ENCODE measurements at regions not wholly inside any gene's neighbourhood (a gene's known extent, or its start where the extent isn't known, plus 50 kb on each side); places are given as distances from the start of the nearest gene placed in this dataset.

DNA sequence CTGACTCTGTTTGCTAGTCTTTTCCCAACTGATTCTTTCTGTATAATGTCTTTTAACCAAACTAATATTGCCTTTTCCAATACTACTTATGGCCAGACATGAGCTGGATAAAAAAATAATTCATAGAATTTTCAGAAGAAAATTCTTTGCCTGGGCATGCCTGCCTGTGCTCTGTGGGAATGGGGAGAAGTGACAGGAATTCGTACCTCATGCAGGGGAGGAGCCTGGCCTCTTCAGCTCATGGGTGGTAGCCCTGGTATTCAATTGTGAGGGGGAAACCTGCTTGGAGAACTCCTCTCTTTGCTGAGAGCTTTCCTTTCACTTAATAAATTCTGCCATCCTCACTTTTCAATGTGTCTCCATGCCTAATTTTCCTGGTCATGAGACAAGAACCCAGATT lies 928.8 kb downstream of the FAM181B start:
- BruUV-seq (replicated peaks): no TSS peak
- no peaks in the 10 kb centered on the region for H3K9me3 ChIP-seq (ENCODE audit: control insufficient read depth, insufficient read depth, low read depth, low read length)
- TF ChIP-seq SIN3A (IDR thresholded peaks at IDR 0.05; ENCODE audit: borderline replicate concordance, insufficient read depth, low read depth, low read length) (no peak), POLR2AphosphoS5 (IDR thresholded peaks at IDR 0.05; ENCODE audit: low read depth, low read length) (no peak), TCF7L2 (IDR thresholded peaks at IDR 0.05; ENCODE audit: low read depth, low read length) (no peak)
- TF ChIP-seq, protein P1, sequence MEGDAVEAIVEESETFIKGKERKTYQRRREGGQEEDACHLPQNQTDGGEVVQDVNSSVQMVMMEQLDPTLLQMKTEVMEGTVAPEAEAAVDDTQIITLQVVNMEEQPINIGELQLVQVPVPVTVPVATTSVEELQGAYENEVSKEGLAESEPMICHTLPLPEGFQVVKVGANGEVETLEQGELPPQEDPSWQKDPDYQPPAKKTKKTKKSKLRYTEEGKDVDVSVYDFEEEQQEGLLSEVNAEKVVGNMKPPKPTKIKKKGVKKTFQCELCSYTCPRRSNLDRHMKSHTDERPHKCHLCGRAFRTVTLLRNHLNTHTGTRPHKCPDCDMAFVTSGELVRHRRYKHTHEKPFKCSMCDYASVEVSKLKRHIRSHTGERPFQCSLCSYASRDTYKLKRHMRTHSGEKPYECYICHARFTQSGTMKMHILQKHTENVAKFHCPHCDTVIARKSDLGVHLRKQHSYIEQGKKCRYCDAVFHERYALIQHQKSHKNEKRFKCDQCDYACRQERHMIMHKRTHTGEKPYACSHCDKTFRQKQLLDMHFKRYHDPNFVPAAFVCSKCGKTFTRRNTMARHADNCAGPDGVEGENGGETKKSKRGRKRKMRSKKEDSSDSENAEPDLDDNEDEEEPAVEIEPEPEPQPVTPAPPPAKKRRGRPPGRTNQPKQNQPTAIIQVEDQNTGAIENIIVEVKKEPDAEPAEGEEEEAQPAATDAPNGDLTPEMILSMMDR (IDR thresholded peaks at IDR 0.05): no peak
- TF ChIP-seq, protein P2, sequence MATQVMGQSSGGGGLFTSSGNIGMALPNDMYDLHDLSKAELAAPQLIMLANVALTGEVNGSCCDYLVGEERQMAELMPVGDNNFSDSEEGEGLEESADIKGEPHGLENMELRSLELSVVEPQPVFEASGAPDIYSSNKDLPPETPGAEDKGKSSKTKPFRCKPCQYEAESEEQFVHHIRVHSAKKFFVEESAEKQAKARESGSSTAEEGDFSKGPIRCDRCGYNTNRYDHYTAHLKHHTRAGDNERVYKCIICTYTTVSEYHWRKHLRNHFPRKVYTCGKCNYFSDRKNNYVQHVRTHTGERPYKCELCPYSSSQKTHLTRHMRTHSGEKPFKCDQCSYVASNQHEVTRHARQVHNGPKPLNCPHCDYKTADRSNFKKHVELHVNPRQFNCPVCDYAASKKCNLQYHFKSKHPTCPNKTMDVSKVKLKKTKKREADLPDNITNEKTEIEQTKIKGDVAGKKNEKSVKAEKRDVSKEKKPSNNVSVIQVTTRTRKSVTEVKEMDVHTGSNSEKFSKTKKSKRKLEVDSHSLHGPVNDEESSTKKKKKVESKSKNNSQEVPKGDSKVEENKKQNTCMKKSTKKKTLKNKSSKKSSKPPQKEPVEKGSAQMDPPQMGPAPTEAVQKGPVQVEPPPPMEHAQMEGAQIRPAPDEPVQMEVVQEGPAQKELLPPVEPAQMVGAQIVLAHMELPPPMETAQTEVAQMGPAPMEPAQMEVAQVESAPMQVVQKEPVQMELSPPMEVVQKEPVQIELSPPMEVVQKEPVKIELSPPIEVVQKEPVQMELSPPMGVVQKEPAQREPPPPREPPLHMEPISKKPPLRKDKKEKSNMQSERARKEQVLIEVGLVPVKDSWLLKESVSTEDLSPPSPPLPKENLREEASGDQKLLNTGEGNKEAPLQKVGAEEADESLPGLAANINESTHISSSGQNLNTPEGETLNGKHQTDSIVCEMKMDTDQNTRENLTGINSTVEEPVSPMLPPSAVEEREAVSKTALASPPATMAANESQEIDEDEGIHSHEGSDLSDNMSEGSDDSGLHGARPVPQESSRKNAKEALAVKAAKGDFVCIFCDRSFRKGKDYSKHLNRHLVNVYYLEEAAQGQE (IDR thresholded peaks at IDR 0.05; ENCODE audit: insufficient read depth in 1 of 2, low read depth in 2 of 2, low read length in 1 of 2): no peak
- ChIA-PET POLR2A (no interaction called here), CTCF (no interaction called here)
- H3K36me3 ChIP-seq (ENCODE audit: control insufficient read depth, insufficient read depth, low read length): no peaks in the 10 kb centered on the region
- no peaks in the 10 kb centered on the region for H3K4me1 ChIP-seq (ENCODE audit: control insufficient read depth, insufficient read depth, low read length)
- intact Hi-C loops (cut with micrococcal nuclease; ENCODE audit: unreplicated experiment) (no loop called here), in situ Hi-C loops (cut with HindIII; ENCODE audit: low pct_unique_long_range_greater_than_20kb, low sequenced_read_pairs) (no loop called here)
- ATAC-seq (no peak), DNase-seq (ENCODE audit: low read depth, low spot score) (no peak)
- H3K4me3 ChIP-seq (ENCODE audit: low read depth in 2 of 2, low read length in 2 of 2): no peak overlapping the region
- no peak overlapping the region for H3K27ac ChIP-seq (ENCODE audit: low read length)
- H3K27me3 ChIP-seq (ENCODE audit: control insufficient read depth, insufficient read depth, low read length): no peaks in the 10 kb centered on the region

DNA sequence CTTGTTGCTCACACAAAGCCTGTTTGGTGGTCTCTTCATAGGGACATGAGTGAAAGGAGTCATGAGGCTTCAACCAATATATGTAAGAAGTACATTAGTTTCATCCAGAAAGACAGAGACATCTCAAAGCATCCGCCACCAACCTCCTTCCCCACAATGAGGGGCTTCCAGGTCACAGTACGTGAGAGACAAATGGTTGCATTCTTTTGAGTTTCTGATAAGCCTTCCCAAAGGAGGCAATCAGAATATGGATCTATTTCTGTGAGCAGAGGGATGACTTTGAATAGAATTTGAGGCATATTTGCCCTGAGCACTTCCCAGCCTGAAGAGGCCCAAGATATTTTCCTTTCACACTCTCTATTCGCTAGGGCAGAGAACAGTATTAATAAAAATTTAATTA lies 931.1 kb downstream of the FAM181B start:
- in situ Hi-C loops (cut with HindIII; ENCODE audit: low pct_unique_long_range_greater_than_20kb, low sequenced_read_pairs): no loop called here

DNA sequence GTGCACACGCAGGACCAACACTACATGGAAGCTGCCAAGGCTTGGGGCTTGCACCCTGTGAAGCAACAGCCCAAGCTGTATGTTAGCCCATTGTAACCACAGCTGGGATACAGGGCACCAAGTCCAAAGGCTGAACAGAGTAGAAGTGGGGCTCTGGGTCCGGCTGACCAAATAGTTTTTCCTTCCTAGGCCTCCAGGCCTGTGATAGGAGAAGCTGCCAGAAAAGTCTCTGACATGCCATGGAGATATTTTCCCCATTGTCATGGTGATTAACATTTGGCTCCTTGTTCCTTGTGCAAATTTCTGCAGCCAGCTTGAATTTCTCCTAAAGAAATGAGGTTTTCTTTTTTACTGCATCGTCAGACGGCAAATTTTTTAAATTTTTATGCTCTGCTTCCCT lies 941.2 kb downstream of the FAM181B start:
- no peak for DNase-seq (ENCODE audit: low read depth, low spot score)
- ATAC-seq: no peak
- H3K9me3 ChIP-seq (ENCODE audit: control insufficient read depth, insufficient read depth, low read depth, low read length): no peaks in the 10 kb centered on the region
- in situ Hi-C loops (cut with HindIII; ENCODE audit: low pct_unique_long_range_greater_than_20kb, low sequenced_read_pairs) (no loop called here), intact Hi-C loops (cut with micrococcal nuclease; ENCODE audit: unreplicated experiment) (no loop called here)
- BruUV-seq (replicated peaks): no TSS peak
- CTCF ChIA-PET: no interaction called here
- H3K27ac ChIP-seq (ENCODE audit: low read length): no peak overlapping the region
- H3K36me3 ChIP-seq (ENCODE audit: control insufficient read depth, insufficient read depth, low read length): no peaks in the 10 kb centered on the region
- TF ChIP-seq, protein P1 (IDR thresholded peaks at IDR 0.05): no peak
- no peak for TF ChIP-seq POLR2AphosphoS5 (IDR thresholded peaks at IDR 0.05; ENCODE audit: low read depth, low read length)
- no peak overlapping the region for H3K4me3 ChIP-seq (ENCODE audit: low read depth in 2 of 2, low read length in 2 of 2)
- H3K4me1 ChIP-seq (ENCODE audit: control insufficient read depth, insufficient read depth, low read length): no peaks in the 10 kb centered on the region
- H3K27me3 ChIP-seq (ENCODE audit: control insufficient read depth, insufficient read depth, low read length): no peaks in the 10 kb centered on the region
- POLR2A ChIA-PET: no interaction called here

More for the DNA sequence above, 931.1 kb downstream of the FAM181B start:
- ATAC-seq (no peak), DNase-seq (ENCODE audit: low read depth, low spot score) (no peak)
- POLR2A ChIA-PET: no interaction called here
- Histone ChIP-seq H3K36me3 (ENCODE audit: control insufficient read depth, insufficient read depth, low read length) (no peaks in the 10 kb centered on the region), H3K27me3 (ENCODE audit: control insufficient read depth, insufficient read depth, low read length) (no peaks in the 10 kb centered on the region), H3K9me3 (ENCODE audit: control insufficient read depth, insufficient read depth, low read depth, low read length) (no peaks in the 10 kb centered on the region), H3K27ac (ENCODE audit: low read length) (no peak overlapping the region), H3K4me3 (ENCODE audit: low read depth in 2 of 2, low read length in 2 of 2) (no peak overlapping the region), H3K4me1 (ENCODE audit: control insufficient read depth, insufficient read depth, low read length) (no peaks in the 10 kb centered on the region)
- intact Hi-C loops (cut with micrococcal nuclease; ENCODE audit: unreplicated experiment): no loop called here
- CTCF ChIA-PET: no interaction called here
- TF ChIP-seq POLR2AphosphoS5 (IDR thresholded peaks at IDR 0.05; ENCODE audit: low read depth, low read length): no peak
- no TSS peak for BruUV-seq (replicated peaks)

Measured in Panc1 (cell line).